HS-27A (cell line): ENCODE measurements at regions not wholly inside any gene's neighbourhood (a gene's known extent, or its start where the extent isn't known, plus 50 kb on each side); places are given as distances from the start of the nearest gene placed in this dataset.
"Not testable (repeated sequence)": the region's sequence is repeated elsewhere in the genome, so short reads cannot be mapped to it uniquely, and the experiment has no call there.

Experiments used
- DNase-seq: peaks from one replicate; pipeline ENCODE4 v3.0.0-alpha.2; 2012; ENCODE audit warnings: low read depth, missing footprints

GRCh38 chr19:56894626-56895025 is 54.1 kb upstream of the PEG3 start:
- DNase-seq, result no peak

GRCh38 chr19:56896095-56896494 is 55.6 kb upstream of the PEG3 start:
- DNase-seq, result no peak

GRCh38 chr19:56899943-56900342 is 59.4 kb upstream of the PEG3 start:
- no peak for DNase-seq

- no peak for DNase-seq
These were observed 60.1 kb upstream of the PEG3 start for GRCh38 chr19:56900573-56901097.

- no peak for DNase-seq
These were observed 65.2 kb upstream of the PEG3 start for GRCh38 chr19:56905631-56906150.

- no peak for DNase-seq
These were observed 72.0 kb upstream of the PEG3 start for GRCh38 chr19:56912401-56913112.

DNA sequence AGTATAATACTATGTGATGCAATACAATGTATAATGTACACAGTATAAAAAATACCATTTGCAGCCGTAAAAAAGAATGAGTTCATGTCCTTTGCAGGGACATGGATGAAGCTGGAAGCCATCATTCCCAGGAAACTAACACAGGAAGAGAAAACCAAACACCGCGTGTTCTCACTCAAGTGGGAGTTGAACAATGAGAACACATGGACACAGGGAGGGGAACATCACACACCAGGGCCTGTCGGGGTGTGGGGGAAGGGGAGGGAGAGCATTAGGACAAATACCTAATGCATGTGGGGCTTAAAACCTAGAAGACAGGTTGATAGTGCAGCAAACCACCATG is 72.6 kb upstream of the PEG3 start:
- DNase-seq, result not testable (repeated sequence)

GRCh38 chr19:56916528-56916927 is 76.0 kb upstream of the PEG3 start:
- no peak for DNase-seq

DNA sequence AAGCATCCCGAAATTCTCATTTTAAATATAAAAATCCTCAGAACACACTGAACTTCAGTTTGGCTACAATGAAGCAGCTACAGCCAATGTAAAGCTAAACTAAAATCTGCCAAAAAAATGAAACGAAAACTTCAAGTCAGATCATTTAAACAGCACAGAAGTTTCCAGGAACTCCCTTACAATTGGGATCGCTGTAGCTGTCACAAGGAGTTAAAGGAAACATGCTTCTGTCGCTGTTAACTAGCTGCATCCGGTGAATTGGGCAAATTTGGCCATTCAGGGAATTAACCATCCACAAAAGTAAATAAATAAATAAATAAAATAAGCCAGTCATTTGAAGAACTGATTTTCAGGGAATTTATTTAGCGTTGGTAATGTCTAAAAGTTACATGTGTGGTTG is 77.0 kb upstream of the PEG3 start:
- no peak for DNase-seq

- no peak for DNase-seq
These were observed 77.5 kb upstream of the PEG3 start for GRCh38 chr19:56917998-56918397.

GRCh38 chr19:56918682-56919307 is 78.3 kb upstream of the PEG3 start:
- no peak for DNase-seq

GRCh38 chr19:56919308-56919995 is 78.9 kb upstream of the PEG3 start:
- no peak for DNase-seq

- DNase-seq, result not testable (repeated sequence)
These were observed 85.6 kb upstream of the PEG3 start for GRCh38 chr19:56926094-56926493.

- DNase-seq, result no peak
These were observed 86.8 kb upstream of the PEG3 start for GRCh38 chr19:56927294-56927693.

DNA sequence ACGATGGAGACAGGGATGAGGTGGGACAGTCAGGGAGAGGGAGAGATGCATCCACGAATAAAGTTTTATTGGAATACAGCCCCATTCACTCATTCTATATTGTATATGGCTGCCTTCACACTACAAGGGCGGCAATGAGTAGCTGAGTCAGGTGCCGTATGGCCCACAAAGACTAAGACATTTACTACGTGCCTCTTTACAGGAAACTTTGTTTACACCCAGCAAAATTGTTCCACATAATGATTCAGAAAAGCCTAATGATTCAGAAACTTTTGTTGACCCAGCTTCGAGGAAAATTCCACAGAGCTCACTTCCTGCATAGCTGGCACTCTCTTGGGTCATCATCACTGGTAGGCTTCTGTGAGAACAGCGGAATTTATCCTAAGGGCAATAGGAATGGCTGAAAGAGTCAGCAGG is 87.3 kb upstream of the PEG3 start:
- DNase-seq, result no peak

GRCh38 chr19:56930647-56931535 is 90.4 kb upstream of the PEG3 start:
- no peak for DNase-seq

DNA sequence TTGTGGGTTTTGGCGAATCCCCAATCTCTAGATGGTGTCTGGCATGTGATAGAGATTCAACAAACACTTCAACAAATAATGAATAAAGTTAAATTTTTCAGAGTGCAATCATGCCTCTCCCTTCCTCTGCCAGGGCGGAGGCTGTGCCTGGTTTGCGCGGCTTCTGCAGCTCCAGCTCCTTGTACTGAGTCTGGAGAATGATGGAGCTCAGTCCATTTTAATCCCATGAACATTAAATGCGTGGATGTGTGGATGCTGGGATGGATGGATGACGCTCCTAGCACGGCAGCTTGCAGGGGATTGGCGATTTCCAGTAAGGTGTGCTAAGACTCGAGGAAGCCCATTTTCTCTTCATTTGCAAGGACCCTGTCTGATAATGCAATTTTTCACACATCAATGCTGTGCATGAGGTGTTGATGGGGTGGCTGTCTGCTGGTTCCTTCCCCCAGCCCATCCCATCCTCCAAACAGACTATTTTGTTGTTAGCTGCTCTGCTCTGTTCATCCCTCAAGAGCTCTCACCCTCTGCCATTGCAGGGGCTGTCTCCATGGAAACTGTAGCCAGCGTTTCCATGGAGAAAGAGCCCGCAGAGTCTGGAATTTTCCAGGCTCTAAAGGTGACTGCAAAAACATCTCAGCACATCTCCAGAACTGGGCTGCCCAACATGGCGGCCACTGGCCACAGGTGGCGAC is 92.6 kb upstream of the PEG3 start:
- DNase-seq, result no peak

- no peak for DNase-seq
These were observed 94.0 kb upstream of the PEG3 start for GRCh38 chr19:56934438-56935090.

DNA sequence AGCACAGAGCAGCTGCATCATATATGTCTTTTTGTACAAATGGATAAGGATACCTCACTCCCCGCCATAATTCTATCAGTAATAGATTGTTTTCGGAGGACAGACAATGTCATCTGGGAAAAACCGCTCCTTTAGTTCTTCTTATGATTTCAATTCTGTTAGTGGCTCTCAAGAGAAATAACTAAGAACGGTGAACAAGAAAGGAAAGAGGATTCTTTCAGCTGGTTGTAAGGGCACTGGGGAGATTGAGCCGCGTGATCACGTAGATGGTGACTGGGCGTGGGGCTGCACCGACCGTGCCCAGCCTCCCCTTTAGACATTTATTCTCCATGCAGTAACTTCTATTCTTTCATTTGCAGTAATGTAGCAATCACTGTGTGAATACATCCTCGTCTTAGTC is 99.4 kb upstream of the PEG3 start:
- no peak for DNase-seq

DNA sequence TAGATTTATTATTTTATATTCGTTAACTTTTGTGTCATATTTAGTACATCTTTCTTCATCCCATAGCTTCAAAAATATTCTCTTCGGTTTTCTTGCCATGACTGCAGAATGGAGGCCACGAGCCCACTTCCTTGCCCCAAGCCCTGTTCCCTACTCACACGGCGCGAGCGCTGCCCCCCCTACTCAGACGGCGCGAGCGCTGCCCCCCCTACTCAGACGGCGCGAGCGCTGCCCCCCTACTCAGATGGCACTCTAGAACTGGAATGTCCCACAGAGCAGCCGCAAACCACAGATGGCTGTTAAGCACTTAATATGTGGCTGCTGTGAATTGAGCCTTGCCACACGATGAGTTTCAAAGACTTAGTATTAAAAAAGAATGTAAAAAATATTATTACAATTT is 102.2 kb upstream of the PEG3 start:
- no peak for DNase-seq

GRCh38 chr19:56946159-56946558 is 105.6 kb upstream of the PEG3 start:
- DNase-seq, result no peak
